Smooth muscle cell (in vitro differentiated cells): ENCODE measurements at regions not wholly inside any gene's neighbourhood (a gene's known extent, or its start where the extent isn't known, plus 50 kb on each side); places are given as distances from the start of the nearest gene placed in this dataset.

Experiments
- DNase-seq: peaks from one replicate; lab custom pipeline; 2025; ENCODE audit not compliant: unreplicated experiment; lab: John Stamatoyannopoulos, UW
- H2AFZ ChIP-seq: fragments of 200-600 bp; sonication (generic); 2 replicates; pipeline ENCODE4 v1.6.0; 2016; ENCODE audit warnings: antibody characterized with exemption, low read depth, mild to moderate bottlenecking
- H3F3A ChIP-seq: fragments of 200-600 bp; sonication (generic); 2 replicates; pipeline ENCODE4 v1.6.0; 2017; ENCODE audit warnings: antibody characterized with exemption, low read depth
- H3K27ac ChIP-seq: fragments of 200-600 bp; sonication (generic); 2 replicates; pipeline ENCODE4 v1.5.1; 2016; ENCODE audit warnings: low read depth, mild to moderate bottlenecking
- H3K27me3 ChIP-seq: fragments of 200-600 bp; sonication (generic); 2 replicates; pipeline ENCODE4 v1.6.1; 2016; ENCODE audit warnings: low read depth, mild to moderate bottlenecking
- H3K36me3 ChIP-seq: fragments of 200-600 bp; sonication (generic); 2 replicates; pipeline ENCODE4 v1.5.1; 2016; ENCODE audit warnings: low read depth
- H3K4me1 ChIP-seq: fragments of 200-600 bp; sonication (generic); 2 replicates; pipeline ENCODE4 v1.5.1; 2016; ENCODE audit warnings: low read depth
- H3K4me2 ChIP-seq: fragments of 200-600 bp; sonication (generic); 2 replicates; pipeline ENCODE4 v1.6.0; 2016; ENCODE audit warnings: mild to moderate bottlenecking
- H3K4me3 ChIP-seq: fragments of 200-600 bp; sonication (generic); 2 replicates; pipeline ENCODE4 v1.5.1; 2016; ENCODE audit warnings: mild to moderate bottlenecking
- H3K79me2 ChIP-seq: fragments of 200-600 bp; sonication (generic); 2 replicates; pipeline ENCODE4 v1.6.0; 2016; ENCODE audit warnings: low read depth, mild to moderate bottlenecking
- H3K9ac ChIP-seq: fragments of 200-600 bp; sonication (generic); 2 replicates; pipeline ENCODE4 v1.6.0; 2016; ENCODE audit warnings: low read depth
- H3K9me3 ChIP-seq: fragments of 200-600 bp; sonication (generic); replicated peaks from 2 replicates; pipeline ENCODE4 v1.5.1; 2016; ENCODE audit warnings: low read depth
- H4K20me1 ChIP-seq: fragments of 200-600 bp; sonication (generic); 2 replicates; pipeline ENCODE4 v1.6.0; 2016; ENCODE audit warnings: low read depth
- WGBS: methylation state at CpG from one replicate; pipeline ENCODE4 v1.1.7; 2016; ENCODE audit warnings: low lambda C conversion rate; 5-methylcytosine and 5-hydroxymethylcytosine counted together
- TF ChIP-seq, protein P1 (sequence below): fragments of 200-600 bp; sonication (generic); IDR thresholded peaks from 2 replicates; pipeline ENCODE4 v1.5.1; 2017; ENCODE audit warnings: borderline replicate concordance, mild to moderate bottlenecking, antibody characterized with exemption; ENCODE audit not compliant: insufficient read depth, poor library complexity, severe bottlenecking

DNA sequence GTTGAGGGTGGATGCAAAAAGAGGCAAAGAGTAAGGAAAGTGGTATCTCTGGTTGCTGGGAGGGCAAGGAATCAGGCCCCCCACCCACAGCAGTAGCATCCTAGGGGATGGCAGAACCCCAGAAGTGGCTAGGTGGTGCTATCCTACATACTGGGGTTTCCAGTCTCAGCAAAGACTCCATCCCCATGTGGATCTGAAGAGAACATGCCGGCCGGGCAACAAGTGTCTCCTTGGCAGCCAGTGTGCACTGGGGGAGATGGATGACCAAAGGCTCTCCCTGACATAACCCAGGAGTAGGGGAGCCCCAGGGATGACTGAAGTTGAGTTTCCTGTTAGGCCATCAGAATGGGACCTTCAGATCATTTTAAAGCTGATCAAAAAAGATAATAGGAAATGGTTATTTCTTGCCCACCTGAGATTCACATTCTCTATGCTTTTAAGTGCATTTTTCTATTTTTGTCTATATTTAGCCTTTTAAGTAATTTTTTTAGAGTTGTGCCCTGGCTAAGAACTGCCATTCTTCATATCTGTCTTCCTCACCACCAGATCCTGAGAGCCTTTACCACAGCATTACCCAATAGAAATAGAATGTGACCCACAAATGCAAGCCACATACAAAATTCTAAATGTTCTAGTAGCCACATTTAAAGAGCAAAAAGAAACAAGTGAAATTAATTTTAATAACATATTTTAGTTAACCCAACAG lies 78.7 kb upstream of the SMIM23 start:
- 84% methylated on average over 2 of the region's 2 CpGs for WGBS
- no peak overlapping the region for H3K4me3 ChIP-seq
- H2AFZ ChIP-seq, result no peak overlapping the region
- TF ChIP-seq, protein P1, sequence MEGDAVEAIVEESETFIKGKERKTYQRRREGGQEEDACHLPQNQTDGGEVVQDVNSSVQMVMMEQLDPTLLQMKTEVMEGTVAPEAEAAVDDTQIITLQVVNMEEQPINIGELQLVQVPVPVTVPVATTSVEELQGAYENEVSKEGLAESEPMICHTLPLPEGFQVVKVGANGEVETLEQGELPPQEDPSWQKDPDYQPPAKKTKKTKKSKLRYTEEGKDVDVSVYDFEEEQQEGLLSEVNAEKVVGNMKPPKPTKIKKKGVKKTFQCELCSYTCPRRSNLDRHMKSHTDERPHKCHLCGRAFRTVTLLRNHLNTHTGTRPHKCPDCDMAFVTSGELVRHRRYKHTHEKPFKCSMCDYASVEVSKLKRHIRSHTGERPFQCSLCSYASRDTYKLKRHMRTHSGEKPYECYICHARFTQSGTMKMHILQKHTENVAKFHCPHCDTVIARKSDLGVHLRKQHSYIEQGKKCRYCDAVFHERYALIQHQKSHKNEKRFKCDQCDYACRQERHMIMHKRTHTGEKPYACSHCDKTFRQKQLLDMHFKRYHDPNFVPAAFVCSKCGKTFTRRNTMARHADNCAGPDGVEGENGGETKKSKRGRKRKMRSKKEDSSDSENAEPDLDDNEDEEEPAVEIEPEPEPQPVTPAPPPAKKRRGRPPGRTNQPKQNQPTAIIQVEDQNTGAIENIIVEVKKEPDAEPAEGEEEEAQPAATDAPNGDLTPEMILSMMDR, result no peak
- H3K9ac ChIP-seq, result no peak overlapping the region
- no peak overlapping the region for H3K4me2 ChIP-seq
- H3K9me3 ChIP-seq, result no peaks in the 10 kb centered on the region
- H3K27ac ChIP-seq, result no peak overlapping the region
- H3K36me3 ChIP-seq, result no peaks in the 10 kb centered on the region
- no peaks in the 10 kb centered on the region for H3K79me2 ChIP-seq
- no peaks in the 10 kb centered on the region for H3K4me1 ChIP-seq
- no peaks in the 10 kb centered on the region for H3F3A ChIP-seq
- H4K20me1 ChIP-seq, result no peaks in the 10 kb centered on the region
- no peaks in the 10 kb centered on the region for H3K27me3 ChIP-seq
- no peak for DNase-seq

DNA sequence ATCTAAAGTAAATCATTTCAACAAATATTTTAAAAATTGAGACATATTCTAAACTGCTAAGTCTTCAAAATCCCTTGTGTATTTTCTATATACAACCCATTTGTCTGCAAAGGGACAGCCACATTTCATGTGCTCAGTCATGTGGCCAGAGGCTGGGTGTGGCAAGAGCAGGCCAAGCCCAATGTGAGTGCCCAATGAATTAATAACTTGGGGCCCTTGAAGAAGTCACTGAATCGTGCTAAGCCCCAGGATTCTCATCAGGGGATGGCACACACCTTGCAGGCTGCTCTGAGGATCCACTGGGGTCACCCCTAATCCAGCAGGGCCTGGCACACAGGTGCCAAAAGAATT lies 78.2 kb upstream of the SMIM23 start:
- Histone ChIP-seq H3K36me3 (no peaks in the 10 kb centered on the region), H4K20me1 (no peaks in the 10 kb centered on the region), H3K4me1 (no peaks in the 10 kb centered on the region), H3K9me3 (no peaks in the 10 kb centered on the region), H3K9ac (no peak overlapping the region), H3F3A (no peaks in the 10 kb centered on the region), H3K4me2 (no peak overlapping the region), H3K79me2 (no peaks in the 10 kb centered on the region), H3K27me3 (no peaks in the 10 kb centered on the region), H3K27ac (no peak overlapping the region), H2AFZ (no peak overlapping the region), H3K4me3 (no peak overlapping the region)
- TF ChIP-seq, protein P1, result no peak
- DNase-seq, result no peak
- 87% methylated on average over 1 of the region's 1 CpG for WGBS

DNA sequence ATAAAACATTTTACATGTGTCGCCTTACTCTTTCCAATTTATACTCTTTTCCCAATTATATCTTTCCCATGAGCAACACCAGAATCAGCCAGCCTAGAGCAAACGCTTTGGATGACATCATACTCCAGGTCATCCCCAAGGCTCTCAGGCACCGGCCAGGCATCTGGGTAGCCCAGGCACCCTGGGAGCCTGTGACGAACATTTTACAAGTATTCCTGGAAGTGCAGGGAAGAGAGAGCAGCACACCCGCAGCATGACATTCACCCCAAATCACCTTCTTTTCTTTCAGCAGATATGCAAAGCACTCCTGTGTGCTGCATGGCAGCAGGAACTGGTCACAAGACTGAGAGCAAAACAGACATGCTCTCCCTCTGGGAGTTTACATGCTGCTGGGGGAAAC lies 75.7 kb upstream of the SMIM23 start:
- WGBS, result 57% methylated on average over 5 of the region's 5 CpGs
- no peak for DNase-seq

More for the DNA sequence above, 75.7 kb upstream of the SMIM23 start:
- H3K79me2 ChIP-seq, result no peaks in the 10 kb centered on the region
- no peaks in the 10 kb centered on the region for H4K20me1 ChIP-seq
- H3K36me3 ChIP-seq, result no peaks in the 10 kb centered on the region
- no peak overlapping the region for H2AFZ ChIP-seq
- no peak overlapping the region for H3K27ac ChIP-seq
- no peaks in the 10 kb centered on the region for H3K4me1 ChIP-seq
- H3K9ac ChIP-seq, result no peak overlapping the region
- no peaks in the 10 kb centered on the region for H3F3A ChIP-seq
- no peaks in the 10 kb centered on the region for H3K9me3 ChIP-seq
- H3K4me2 ChIP-seq, result no peak overlapping the region
- H3K27me3 ChIP-seq, result no peaks in the 10 kb centered on the region
- TF ChIP-seq, protein P1, result no peak
- no peak overlapping the region for H3K4me3 ChIP-seq
